NOMO-1 (cell line): ENCODE measurements at regions not wholly inside any gene's neighbourhood (a gene's known extent, or its start where the extent isn't known, plus 50 kb on each side); places are given as distances from the start of the nearest gene placed in this dataset.

Experiments
- DNase-seq, 2 experiments: peaks; one replicate each; lab custom pipeline; 2025; ENCODE audit not compliant: unreplicated experiment in 2 of 2; lab: John Stamatoyannopoulos, UW

- no peak for DNase-seq
Observed at GRCh38 chr12:91441246-91441645, 258.6 kb upstream of the DCN start.

GRCh38 chr12:91434081-91434480, 251.5 kb upstream of the DCN start:
- DNase-seq: no peak

- DNase-seq: no peak
Observed at GRCh38 chr12:91432755-91433154, 250.1 kb upstream of the DCN start.

- DNase-seq: no peak
Observed at GRCh38 chr12:91432089-91432488, 249.5 kb upstream of the DCN start.

- DNase-seq: no peak
Observed at GRCh38 chr12:91424506-91424905, 241.9 kb upstream of the DCN start.

GRCh38 chr12:91423693-91424050, 241.1 kb upstream of the DCN start:
- no peak for DNase-seq

- DNase-seq: no peak
Observed at GRCh38 chr12:91422811-91423692, 240.4 kb upstream of the DCN start.

- no peak for DNase-seq
Observed at GRCh38 chr12:91422127-91422526, 239.5 kb upstream of the DCN start.

- DNase-seq: no peak
Observed at GRCh38 chr12:91419809-91420208, 237.2 kb upstream of the DCN start.

GRCh38 chr12:91418221-91419090, 235.8 kb upstream of the DCN start:
- DNase-seq: no peak

GRCh38 chr12:91417650-91418049, 235.0 kb upstream of the DCN start:
- no peak for DNase-seq

- no peak for DNase-seq
Observed at GRCh38 chr12:91414636-91415035, 232.0 kb upstream of the DCN start.

GRCh38 chr12:91413581-91414546, 231.2 kb upstream of the DCN start:
- DNase-seq: no peak

- DNase-seq: no peak
Observed at GRCh38 chr12:91406920-91407341, 224.3 kb upstream of the DCN start.

- DNase-seq: no peak
Observed at GRCh38 chr12:91404441-91404840, 221.8 kb upstream of the DCN start.

- no peak for DNase-seq
Observed at GRCh38 chr12:91401190-91401589, 218.6 kb upstream of the DCN start.

- DNase-seq: no peak
Observed at GRCh38 chr12:91400271-91400670, 217.7 kb upstream of the DCN start.

GRCh38 chr12:91397866-91398532, 215.4 kb upstream of the DCN start:
- no peak for DNase-seq

GRCh38 chr12:91396293-91396692, 213.7 kb upstream of the DCN start:
- no peak for DNase-seq

- DNase-seq: no peak
Observed at GRCh38 chr12:91395628-91396135, 213.1 kb upstream of the DCN start.
